HG02763 (cell line): ENCODE measurements at regions not wholly inside any gene's neighbourhood (a gene's known extent, or its start where the extent isn't known, plus 50 kb on each side); places are given as distances from the start of the nearest gene placed in this dataset.
A peak's percentile ranks its signal among the peaks of the same experiment; 100 is the strongest.

ENCODE experiments used
- ATAC-seq: cut with Tn5 transposase; IDR thresholded peaks from one replicate; pipeline ENCODE4 v1.9.1; 2021; ENCODE audit warnings: mild to moderate bottlenecking, moderate library complexity; ENCODE audit not compliant: unreplicated experiment

DNA sequence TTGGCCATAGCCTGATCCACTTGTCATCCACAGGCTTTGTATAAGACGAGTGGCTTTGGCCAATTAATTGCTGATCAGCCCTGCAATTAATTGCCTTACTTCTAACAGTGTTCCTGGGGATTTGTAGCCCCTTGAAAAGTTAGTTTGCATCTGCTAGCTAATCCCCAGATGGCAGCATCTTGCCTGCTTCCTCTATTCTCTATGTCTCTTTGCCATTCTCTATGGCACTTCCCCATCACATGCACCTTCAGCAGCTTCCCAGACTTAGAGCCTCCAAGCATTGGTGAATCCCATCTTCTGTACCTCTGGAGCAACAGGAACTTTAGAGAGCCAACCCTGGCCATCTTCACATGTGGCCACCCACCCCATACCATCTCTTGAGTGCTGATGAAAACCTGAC lies 197.0 kb upstream of the DMAC1 start:
- ATAC-seq = no peak

DNA sequence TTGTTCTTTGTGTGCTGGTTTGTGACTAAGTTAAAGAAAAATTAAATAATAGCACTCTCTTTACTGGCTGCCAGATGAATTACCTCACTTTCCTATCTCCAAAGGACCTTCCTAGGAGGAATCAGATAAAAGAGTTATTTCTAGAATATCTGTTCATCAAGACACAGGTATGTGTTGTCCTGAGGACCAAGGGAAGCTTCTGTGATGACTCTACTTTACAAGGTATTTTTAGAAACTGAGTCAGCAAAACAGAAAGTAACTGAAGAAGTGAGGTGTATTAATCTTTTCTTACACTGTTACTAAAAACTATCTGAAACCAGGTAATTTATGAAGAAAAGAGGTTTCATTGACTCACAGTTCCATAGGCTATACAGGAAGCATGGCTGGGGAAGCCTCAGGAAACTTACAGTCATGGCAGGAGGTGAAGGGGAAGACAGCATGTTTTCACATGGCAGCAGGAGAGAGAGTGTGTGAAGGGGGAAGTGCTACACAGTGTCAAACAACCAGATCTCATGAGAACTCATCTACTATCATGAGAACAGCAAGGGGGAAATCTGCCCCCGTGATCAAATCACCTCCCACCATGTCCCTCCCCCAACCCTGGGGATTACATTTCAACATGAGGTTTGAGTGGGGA lies 189.2 kb upstream of the DMAC1 start:
- no peak for ATAC-seq

DNA sequence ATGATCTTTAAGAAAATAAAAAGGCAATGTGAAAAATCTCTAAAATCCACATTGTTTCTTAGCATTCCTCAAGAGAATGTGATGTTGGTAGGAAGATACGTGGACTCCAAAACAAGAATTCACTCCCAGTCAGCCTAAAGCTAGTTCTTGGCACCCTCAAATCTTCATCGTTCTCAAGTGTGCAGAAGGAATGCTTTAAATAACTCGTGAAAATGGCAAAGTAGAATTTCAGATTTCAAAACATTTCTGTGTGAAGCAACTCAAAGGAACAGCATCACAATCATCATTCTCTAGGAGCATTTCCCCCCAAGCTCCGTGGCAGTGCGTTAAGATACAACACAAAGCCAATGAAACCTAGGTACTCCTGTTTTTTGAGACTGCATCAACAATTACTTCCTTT lies 185.1 kb upstream of the DMAC1 start:
- ATAC-seq = no peak

DNA sequence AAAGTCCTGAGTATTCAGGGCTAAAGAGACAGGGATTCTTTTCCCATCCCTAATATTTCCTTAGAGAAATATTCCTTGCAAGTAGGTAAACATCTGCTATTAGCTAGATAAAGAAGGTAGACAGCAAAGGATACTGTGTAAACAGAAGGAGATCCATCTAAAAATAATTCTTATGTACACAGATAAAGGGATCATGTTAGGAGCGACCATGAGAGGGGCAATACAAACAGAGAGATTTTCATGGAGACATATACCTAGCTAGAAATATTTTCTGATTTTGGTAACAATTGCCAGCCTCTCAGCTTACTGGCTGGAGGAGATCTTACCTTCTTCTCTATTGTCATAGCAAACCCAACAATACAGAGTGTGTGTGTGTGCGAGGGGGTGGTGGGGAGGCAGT lies 184.6 kb upstream of the DMAC1 start:
- no peak for ATAC-seq

DNA sequence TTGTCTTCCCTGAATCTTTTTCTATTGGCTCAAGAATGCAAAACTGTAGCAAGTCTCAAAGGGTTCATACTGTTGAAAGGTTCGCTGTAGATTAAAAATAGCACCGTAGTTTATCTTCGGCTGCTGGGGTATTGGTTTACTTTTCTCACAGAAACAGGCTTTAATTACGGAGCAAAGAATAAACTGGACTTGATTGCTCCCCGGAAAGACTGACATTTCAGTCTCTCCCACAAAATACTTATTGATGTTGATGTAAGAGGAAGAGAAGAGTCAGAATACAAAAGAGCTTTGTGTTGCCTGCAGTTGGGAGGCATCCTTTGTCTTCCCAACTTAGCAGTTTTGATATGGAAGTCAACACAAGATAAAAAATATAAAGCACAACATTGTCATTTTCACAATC lies 183.9 kb upstream of the DMAC1 start:
- ATAC-seq = no peak

DNA sequence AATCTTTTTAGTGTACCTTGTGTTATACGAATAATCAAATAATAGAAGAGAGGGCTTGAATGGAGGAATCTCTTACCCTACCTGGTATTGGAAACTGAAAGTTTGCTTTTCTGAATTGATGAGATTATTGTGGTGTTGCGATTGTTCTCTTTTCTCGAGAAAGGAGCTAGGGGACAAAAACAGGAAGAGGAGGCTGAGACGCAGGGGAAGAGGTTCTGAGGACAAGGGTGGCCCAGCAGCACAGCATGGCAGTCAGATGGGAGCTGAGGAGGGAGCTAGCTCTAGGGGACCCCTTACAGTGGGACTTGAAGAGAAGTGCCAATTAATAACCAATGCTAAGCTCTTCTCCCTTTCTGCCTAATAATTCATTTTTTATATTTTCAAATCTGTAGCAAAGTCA lies 183.3 kb upstream of the DMAC1 start:
- no peak for ATAC-seq

DNA sequence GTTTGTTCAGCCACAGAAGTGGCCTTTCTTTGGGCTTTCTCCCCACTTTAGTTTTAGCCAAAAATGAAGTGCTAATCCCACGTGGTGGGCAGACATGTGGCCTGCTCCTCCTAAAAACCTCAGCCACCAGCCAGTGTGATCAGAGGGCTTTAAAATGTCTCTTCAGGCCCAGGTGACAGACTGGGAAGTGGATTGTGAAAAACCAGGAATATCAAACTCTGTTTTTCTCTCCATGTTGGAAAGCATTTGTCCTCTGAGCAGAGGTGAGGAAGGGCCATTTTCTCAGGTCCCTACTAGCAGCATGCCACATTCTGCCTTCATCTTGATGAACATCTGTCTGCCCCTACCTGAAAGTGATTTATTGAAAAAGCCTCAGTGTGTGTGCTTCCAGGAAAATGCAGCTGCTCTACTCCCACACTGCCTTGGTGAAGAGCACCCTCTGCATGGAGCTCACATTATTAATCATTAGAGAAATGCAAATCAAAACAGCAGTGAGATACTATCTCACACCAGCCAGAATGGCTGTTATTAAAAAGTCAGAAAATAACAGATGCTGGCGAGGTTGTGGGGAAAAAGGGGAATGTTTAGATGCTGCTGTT lies 181.2 kb upstream of the DMAC1 start:
- ATAC-seq = no peak

DNA sequence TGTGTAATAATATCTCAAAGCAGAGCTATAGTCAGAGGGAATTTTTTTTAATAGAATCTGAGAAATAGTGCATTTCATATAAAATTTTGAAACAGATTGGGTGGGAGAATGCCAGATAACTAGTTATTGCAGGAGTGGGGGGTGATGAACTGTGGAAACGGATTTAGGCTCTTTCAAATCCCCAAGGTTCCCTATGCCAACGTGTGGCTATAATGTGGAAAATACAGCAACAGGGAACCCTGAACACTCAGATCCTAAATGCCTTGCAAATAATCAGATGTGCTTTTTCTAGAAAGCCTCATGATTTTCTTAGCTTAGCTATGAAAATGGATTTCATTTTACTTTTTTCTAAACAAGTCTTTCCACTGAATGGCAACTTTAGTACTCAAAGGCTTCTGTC lies 180.5 kb upstream of the DMAC1 start:
- no peak for ATAC-seq

DNA sequence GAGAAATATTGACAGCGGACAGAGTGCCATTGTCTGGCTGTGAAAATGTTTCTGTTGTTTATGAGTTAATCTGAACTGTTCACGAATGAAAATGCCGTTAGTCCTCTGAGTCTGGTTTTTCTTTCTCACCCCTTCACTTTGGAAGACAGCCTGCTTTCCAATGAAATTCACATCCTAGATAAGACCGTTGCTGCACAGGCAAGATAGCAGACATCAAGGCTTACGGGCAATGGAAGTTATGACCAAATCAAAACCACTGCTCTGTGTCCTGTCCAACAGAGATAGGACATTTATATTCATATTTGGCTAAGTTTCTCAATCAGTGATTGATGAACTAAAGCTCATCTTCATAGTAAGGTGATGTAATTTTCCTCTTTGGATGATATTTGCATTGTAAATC lies 180.0 kb upstream of the DMAC1 start:
- no peak for ATAC-seq

DNA sequence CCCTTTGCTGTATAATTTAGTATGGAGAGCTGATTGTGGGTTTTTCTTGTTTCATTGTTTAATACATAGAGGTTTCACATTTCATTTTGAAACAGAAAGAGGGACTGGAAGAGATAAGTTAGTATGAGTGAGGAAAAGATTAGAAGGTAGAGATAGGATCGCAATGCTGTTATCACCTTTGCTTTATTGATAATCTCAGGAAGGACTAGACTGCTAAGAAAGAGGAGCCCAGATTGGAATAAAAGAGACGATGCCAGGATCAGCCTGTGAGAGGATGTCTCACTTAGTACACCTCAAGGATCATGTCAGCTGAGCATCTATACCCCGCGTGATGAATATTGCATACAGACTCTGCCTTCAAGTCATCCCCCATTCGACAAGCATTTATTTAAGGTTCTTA lies 178.0 kb upstream of the DMAC1 start:
- ATAC-seq = no peak

DNA sequence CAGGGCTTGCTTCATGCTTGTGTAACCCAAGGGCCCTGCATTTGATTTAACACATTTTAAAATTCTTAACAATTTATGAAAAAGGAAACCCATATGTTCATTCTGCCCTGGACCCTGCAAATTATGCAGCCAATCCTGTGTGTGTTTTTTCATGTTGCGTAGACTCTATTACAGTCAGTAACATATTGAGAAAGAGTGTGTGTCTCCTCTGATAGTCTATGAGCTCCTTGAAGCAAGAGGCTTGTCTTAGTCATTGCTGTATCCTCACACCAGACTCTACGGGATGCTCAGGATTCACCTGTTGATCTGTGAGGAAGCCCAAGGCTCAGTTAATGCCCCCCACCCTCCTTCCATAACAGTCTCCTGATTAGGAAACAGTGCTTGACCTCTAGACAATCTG lies 177.3 kb upstream of the DMAC1 start:
- no peak for ATAC-seq

DNA sequence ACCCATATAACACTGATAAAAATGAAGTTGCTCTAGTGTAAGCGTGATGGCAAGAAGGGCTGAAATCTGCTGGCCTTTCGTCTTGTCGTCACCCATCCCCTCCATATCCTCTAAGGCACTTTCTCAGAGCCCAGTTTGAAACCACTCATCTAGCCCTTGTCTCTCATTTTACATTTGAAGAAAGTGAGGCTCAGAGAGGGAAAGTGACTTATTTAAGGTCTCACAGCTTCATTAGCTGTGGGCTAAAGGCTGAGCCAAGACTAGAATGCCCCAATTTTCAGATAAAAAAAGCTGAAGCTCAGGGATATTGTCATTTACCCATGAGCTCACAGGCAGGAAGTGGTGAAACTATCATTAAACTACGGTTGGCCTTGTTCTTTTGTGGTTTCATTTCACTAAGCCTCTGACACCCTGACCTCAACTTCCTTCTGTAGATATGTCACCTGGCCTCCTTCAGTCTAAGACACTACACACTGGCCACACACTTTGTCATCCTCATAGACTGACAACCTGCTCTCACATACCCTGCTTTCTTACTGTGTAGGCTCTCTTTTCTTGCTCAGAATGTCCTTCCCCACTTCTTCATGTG lies 176.7 kb upstream of the DMAC1 start:
- peak; percentile 99 for ATAC-seq

DNA sequence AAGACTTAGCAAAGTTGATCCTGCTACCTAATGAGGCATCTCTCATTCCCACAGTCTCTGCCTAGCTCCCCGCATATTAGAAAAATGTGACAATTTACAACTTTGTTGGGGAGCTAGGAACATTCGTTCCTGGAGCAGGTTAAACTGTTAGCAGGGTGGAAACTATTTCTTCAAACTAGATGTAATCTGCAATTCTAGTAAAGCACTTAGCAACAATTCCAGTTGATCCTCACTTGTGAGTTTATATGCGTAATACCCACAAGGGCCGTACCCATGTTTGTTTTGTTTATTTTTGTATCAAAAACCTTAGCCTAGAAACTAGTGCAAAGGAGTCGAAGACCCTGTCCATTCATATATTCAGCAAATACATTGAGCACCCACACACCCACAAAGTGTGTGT lies 175.8 kb upstream of the DMAC1 start:
- ATAC-seq = no peak

DNA sequence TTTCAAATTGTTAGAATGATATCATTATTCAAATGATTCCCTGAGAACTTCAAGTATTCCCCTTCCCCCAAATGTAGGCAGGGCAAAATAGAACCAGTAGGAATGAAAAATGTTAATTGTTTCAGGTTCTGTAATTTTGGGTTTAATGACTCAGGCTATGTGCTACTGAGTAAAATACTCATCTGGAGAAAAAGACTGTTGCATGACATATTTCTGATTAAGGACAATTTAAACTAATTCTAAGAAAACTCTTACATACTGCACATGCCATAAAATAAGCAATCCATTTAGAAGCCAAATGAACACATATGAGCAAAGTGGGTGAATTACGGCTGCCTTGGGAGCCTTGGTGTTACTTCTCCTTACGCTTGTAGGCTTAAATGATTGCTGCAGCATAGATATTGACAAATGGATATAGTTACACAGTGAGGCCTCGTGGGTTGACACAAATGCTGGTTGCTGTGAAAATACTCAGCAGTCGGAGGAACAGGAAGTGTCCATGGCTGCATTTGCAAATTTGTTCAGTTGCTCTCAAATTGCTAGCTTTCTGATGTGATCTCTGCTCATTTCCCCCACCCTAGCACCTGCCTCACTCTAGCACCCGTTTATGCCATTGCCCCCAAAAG lies 174.9 kb upstream of the DMAC1 start:
- peak; percentile 24 for ATAC-seq

DNA sequence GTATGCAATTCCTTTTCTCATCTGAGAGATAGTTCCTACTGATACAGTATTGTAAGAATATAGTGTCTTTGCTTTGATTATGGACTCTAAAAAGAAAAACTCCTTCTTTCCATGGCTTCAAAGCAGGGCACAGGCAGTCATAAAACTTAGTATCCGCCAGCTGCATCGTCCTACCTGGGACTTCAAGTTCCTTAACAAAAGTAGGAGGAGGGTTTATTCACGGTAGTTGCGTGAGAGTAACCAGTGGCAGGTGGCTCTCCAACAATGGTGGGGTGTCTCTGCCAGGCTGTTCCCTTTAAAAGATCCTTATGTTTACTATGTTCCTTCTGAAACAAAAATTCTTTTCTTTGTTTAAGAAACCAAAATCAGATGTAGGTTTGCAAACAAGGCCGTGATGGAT lies 173.5 kb upstream of the DMAC1 start:
- no peak for ATAC-seq

DNA sequence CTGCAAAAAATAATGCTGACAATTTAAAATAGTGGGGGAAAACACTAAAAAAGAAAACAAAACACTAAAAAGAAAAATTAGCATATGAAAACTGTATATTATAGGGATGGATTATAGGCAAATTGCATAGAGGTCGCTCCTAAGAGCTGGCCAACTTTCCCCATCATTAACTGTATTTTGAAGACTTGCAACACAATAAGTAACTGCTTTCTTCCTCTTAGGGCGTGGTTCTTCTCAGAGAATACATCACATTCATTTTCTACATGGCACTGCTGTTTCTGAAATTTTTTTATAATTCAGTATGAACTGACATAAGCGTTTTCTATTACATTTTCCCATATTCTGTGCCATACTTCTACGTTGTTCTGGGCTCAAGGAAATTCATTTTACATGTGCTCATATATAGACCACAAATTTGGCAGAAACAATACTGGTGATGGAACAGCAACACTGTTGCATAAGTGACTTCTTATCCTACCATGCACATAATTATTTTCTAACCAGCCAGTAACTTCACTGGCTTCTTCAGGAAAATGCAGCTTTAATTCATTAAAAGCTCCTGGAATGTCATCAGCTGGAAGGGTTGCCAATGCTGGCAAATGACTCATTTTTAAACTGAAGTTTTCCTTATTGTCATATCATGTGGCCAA lies 171.2 kb upstream of the DMAC1 start:
- ATAC-seq = no peak

DNA sequence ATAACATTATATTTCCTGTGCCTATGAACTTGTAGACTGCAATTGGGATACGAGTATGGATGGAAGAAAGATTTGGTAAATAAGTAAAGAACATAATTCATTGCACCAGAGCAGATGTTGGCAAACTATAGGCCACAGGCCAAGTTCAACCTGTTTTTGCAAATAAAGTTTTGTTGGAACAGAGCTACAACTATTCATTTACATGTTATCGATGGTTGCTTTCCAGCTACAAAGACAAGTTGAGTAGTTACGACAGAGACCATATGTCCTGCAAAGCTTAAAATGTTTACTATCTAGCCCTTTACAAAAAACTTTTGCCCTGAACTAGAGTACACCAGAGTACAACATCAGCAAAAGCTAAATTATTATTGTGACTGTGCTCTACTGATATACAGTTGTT lies 169.1 kb upstream of the DMAC1 start:
- no peak for ATAC-seq

DNA sequence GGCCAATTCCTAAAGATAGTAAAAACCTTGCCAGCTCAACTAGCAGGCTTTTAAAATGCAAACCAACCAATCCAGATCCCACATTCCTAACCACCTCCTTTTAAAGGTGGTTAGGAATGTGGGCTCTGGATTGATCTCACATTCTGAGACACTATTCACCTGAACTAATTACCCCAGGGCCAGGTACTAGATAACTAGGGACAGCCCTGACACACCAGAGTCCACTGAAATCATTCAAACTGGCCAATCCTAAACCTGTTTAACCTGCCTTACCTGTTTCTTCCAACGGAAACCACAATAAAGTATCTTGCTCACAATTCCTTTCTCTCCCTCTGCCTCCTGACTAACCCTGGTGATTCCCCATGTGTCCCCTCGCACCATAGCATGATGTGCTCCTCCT lies 168.3 kb upstream of the DMAC1 start:
- ATAC-seq = no peak

DNA sequence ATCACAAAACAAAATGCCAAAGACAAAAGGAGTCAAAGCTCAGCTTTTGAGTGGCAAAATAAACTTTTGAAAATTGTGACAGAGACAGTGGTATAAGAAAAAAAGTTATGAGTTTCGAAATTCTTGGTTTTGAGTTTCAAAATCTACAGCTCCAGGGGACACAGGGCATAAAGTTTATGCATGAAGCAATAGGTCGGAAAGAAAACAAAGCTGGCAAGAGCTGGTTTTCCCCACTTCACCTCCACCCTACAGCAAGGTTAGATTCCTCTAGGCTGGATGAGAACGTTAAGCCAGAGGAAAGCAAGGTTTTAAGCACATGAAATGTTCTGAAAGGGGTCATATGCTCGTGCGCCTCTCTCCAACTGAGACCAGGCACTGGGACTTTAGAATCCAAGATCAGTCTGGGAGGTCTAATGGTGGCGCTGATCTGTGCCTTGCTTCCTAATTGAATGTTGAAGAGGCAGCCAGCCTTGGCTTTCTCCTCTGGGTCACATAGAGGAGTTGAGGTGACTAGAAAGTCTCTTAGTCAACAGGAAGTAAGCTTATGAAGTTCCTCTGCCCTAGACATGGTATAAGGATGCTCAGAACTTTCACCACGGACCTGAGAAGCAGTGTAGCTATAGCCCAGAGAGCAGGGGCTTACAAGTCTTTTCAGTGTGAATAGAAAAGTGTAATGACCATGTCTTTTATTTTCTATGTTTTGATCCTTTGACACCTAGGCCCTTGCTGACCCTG lies 167.7 kb upstream of the DMAC1 start:
- no peak for ATAC-seq

DNA sequence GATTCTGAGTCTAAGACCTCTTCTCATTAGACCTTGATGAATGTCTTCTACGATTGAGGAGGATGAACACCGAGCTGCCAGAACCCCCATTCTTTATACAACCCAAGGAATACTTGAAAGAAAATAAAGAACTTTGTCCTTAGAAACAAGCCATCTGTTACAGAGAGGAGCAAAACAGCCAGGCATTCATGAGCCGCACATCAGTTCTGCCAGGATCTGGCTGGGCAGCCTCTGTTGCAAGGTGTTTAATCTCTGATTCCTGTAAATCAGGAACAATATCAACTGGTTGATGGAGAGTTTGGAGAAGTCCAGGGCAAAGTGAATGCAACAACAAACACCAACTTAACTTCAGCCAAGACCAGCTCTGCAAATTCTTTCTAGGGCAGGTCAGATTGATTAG lies 165.5 kb upstream of the DMAC1 start:
- ATAC-seq = no peak

DNA sequence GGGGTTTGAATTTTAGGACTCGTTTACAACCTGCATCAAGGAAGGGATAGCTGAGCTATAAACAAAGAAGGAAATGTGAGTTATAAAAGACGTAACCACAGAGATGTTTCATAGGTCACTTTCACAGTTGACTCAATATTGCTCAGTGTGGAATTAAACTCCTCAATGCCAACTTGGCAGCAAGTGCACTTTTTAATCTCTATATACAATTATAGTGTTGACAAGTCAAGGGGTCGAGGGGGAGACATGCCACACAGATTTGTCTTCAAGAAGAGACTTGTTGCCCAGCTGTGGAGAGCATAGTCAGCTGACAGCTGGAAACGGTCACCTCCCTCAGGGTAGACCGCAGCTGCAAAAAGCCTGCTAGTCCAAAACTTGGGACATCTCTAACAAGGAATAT lies 163.4 kb upstream of the DMAC1 start:
- ATAC-seq = no peak
